ENCODE measurements at regions not wholly inside any gene's neighbourhood (a gene's known extent, or its start where the extent isn't known, plus 50 kb on each side); places are given as distances from the start of the nearest gene placed in this dataset.
"Not testable (repeated sequence)": the region's sequence is repeated elsewhere in the genome, so short reads cannot be mapped to it uniquely, and the experiment has no call there.

DNA sequence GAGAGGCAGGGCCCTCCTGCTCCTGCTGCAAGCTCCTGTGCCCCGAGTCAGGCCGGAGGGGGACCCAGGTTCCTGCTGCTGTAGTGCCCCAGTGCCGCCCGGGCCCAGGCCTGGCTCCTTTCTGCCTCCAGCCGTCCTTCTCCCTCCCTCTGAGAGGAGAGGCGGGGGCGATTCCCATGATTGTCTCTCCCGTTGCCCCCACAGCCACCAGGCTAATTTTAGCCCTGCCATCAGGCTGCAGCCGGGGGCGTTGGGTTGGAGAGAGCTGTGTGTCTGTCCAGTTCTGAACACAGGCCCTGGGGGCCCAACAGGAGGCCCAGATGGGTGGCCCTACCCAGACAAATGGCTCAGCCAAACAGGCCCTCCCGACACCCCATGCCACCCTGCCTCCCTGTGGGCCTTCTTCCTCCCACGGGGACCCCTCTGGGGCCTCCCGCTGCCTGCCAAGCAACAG, 214.8 kb downstream of the TBC1D2B start:
- no peak for DNase-seq (ENCODE audit: low read depth)

DNA sequence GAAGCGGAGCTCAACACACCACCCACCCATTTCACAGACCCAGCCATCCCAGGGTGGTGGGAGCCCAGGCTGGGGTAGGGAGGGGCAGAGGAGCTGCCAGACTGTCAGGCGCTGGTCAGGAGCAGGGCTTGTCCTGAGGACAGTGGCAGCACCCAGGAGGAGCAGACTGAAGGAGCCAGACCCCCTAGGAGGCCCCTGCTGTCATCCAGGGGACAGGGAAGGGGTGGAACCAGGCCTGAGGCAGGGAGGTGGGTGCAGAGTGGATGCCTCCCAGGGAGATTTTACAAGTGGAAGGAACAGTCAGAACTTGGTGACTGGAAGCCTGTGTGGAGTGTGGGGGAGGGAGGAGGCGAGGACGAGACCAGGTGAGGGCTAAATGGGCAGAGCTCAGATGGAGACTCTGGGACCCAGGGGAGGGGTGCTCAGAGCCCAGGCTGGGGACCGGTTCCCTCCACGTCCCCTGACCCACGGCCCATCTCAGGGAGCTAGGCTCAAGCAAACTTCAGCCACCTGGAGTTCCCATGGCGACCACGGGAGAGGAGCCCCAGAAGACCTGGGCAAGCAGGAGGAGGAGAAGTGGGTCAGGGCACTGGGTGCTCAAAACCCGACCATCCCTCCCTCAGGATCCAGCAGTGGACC, 215.4 kb downstream of the TBC1D2B start:
- DNase-seq (ENCODE audit: low read depth) = not testable (repeated sequence)

DNA sequence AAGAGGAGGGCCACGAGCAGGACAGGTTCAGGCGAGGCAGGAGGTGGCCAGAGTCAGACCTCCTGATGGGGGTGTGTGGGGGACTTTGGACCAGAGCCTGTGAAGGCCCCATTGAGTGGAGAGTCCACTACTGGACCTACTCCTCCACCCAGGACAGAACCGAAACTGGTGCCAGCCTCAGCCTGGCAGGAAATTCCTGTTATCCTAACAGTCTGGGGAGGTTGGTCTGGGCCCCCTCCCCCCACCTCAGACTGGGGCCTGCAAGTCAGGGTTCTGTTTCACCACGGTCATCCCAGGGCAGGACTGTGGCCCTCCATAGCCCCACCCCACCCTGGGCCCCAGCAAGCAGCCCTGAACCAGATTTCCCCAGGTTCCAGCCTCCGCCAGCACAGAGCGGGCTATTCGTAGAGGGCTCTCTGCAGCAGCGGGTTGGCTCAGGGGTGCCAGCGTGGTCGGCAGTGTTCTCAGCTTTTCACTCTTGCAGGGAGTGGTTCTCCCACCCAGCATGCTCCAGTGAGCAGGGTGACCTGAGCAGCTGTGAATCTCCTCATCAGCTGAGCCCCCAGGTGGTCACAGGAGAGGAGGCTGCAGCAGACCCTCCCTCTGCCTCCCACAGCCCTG, 217.3 kb downstream of the TBC1D2B start:
- DNase-seq (ENCODE audit: low read depth) = no peak

DNA sequence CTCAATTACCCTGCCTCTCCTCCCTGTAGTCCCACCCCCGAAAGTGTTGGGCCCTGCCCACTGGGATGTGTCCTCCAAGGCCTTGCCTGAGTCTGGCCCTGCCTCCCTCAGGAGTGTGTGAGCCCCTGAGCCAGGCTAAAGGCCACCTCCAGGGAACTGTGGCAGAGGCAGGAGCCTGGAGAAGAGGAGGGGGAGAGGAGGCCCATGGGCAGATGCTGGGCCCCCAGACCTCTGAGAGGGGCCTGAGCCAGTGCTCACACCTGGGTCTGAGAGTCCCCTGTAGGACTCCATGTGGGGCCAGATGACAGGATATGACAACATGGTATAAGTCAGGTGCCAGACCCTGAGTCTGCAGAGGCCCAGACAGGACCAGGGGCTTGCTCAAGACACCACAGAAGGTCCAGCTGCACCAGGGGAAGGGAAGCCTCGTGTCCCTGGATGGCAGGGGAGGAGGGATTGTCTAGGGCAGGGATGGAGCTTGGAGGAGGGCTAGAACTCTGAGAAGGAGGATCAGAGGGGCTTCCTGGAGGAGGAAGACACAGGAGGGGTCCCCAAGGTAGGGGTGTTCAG, 217.9 kb downstream of the TBC1D2B start:
- no peak for DNase-seq (ENCODE audit: low read depth)

DNA sequence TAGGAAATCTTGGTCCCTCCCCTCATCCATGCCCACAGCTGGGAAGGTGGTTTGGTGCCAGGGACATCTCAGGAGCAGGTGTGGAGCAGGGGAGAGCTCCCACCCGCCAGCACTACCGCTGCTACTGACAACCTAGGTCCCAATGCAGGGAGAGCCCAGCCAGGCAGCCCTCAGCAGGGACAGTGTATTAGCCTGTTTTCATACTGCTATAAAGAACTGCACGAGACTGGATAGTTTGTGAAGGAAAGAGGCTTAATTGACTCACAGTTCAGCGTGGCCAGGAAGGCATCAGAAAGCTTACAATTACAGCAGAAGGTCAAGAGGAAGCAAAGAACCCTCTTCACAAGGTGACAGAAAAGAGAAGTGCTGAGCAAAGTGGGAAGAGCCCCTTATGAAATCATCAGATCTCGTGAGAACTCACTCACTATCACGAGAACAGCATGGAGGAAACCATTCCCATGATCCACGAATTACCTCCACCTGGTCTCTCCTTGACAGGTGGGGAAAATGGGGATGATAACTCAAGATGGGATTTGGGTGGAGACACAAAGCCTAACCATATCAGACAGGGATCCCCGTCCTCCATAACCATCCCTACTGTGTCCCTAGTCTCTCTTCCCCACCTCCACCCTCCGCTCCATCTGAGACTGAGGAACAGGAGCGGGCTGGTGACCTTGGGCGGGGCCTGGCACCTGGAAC, 218.6 kb downstream of the TBC1D2B start:
- DNase-seq (ENCODE audit: low read depth) = no peak

DNA sequence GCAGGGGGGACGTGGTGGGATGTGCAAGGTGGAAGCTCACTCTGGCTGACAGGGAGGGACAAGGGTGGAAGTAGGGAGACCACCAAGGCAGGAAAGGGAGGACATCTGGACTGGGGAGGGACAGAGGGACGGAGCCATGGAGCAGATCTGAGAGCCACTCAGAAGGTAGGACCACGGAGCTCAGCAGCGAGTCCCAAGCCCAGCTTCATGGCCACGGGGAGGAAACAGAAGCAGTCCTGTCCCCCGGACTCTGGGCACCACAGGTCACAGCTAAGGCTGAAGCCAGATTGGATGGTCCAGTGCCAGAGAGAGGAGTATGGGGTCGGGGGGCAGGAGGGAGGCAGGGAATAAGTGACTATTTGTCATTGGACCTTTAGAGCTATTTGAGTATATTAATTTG, 220.1 kb downstream of the TBC1D2B start:
- no peak for DNase-seq (ENCODE audit: low read depth)

DNA sequence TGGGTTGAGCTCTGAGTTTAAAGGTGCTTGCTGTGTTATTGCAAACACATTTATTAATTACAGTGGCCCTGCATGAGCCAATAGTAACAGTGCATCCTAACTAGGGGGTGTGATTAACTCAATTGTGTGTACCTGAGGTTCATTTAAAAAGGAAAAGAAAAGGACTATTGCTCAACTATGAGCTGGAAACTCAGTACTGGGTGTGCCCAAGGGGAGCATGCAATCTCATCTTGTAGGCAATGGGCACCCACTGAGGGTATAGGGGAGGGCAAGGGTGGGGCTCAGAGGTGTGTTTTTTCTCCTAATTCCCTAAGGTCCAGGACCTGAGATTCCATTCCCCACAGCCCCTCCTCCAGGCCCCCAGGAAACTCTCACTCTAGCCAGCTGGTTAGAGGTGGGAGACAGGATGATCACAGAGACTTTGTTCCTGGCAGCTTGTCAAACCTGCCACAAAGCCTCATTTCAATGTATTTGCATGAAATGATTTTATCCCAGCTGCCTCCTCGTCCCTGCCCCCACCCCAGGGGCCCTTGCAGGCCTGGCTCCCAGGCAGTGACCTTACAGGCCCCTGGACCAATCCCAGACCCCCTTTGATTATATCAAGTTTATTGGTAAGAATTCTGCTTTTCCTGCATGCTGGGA, 220.7 kb downstream of the TBC1D2B start:
- no peak for DNase-seq (ENCODE audit: low read depth)

DNA sequence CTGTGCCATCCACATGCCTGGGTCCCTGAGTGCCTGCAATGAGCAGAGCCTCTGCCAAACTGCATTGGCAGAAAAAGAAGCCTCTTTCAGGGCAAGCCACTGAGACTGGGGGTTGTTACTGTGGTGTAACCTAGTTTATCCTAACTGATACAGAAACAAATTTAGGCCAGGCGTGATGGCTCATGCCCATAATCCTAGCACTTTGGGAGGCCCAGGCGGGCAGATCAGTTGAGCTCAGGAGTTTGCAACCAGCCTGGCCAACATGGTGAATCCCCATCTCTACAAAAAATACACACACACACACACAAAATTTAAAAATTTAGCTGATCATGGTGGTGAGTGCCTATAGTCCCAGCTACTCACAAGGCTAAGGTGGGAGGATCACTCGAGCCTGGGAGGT, 221.6 kb downstream of the TBC1D2B start:
- DNase-seq (ENCODE audit: low read depth) = no peak

DNA sequence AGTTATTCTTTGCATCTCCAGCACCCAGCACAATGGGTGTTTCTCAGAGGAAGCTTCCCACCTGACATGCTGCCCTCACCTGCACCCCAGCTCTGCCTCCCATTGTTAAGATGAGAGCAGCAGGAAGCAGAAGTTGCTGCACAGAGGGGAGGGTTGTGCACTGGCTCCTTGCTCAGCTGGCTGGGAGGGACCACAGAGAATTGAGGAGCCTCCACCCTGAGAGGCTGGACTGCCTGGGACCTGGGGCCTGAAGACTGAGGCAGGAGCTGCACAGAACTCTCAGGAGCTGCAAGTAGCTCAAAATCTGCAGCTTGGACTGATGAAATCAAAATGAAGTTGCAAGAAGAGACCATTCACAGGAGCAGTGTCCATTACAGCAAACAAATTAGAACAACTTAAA, 222.3 kb upstream of the LINGO1 start:
- DNase-seq (ENCODE audit: low read depth) = no peak

DNA sequence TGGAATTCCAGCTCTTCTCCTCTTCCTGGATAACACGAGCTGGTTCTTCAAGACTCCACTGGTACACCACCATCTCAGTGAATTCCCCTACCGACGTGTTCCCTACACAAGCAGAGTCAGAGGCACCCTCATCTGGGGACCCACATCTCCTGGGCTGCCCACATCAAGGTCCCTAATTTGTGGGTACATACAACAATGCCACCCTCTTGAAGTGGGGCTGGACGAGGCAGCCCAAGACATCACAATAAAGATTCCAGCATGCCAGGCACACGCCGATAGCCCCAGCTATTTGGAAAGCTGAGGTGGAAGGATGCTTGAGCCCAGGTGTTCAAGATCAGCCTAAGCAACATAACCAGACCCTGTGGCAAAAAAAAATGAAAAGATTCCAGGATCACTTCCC, 221.2 kb upstream of the LINGO1 start:
- DNase-seq (ENCODE audit: low read depth) = no peak

DNA sequence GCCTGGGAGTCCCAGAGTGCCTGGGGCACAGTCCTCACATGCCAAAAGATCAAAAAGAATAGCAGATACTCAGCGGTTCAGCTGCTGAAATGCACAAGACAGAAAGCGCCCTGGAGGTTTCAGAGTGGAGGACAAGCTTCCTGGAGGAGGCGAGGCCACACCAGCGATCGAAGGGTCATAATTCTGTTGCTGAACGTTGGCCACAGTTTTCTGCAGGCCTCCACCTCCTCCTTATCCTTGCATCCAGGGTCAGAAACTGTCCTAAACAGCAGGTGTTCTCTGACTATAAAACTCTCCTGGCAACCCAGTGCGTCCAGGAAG, 220.3 kb upstream of the LINGO1 start:
- no peak for DNase-seq (ENCODE audit: low read depth)

DNA sequence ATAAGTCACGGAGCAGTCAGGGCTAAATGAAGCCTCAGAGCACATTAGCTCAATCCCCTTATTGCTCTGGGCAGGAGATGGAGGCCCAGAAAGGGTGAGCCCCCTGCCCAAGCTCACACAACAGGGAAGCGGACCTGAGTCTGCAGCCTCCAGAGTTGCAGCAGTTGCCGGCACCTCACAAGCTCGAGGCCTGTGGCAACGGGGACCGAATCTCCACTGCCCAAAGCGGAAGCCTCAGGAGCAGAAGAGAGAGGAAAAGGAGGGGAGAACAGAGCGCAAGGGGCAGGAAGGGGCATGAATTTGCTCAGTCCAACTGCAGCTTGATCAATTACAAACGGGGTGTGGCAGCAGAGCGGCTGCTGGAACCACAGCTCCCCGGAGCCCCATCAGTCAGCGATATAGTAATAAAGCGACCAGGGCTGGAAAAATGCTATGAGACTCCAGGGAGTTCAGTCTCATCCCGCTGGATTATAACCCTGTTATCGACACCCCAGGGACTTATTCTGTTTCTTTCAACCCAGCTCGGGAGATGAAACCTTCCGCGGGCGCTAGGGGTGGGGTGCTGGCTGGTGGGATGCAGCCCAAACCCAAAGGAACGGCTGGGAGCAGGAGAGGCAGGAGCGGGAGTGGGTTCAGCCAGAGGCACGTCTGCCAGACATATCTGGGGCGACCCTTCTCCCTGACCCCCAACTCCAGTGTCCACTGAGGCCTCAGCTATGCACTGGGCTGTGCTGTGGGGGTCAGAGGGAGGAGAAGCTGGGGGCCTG, 219.7 kb upstream of the LINGO1 start:
- DNase-seq (ENCODE audit: low read depth) = no peak

DNA sequence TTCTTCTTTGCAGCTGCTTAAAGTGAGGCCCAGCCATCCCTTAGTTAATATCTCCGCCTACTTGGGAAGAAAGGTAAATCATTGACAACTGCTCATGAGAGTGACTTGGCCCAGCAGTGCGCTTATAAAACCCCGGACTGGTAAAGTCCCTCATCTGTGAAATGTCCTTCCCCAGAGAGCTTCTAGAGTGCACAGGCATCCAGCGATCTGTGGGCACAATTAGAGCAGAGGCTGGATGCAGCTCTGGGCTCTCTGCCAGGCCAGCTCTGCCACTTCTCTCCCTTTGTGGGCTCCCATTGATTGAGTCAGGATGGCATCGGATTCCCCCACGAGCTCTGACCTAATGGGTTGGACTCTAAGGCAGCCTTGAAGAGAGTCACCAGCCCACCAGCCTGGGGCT, 219.0 kb upstream of the LINGO1 start:
- DNase-seq (ENCODE audit: low read depth) = no peak

DNA sequence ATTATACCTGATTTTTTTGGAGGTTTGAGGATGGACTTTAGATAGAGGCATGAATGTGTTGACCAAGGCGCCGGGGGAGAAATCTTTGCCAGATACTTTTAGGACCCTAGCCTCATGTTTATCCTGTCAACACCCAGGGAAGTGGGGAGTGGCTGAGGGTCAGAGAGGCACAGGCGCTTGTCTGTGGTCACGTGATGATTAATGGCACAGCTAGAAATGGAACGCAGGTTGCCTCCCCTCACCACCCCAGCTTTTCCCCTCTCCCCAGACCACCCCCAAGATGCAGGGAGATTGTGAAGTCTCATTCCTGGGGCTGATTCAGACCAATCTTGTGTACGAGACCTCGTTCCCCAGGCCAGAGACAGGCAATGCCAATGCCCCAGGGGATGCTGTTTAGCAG, 218.4 kb upstream of the LINGO1 start:
- DNase-seq (ENCODE audit: low read depth) = no peak

DNA sequence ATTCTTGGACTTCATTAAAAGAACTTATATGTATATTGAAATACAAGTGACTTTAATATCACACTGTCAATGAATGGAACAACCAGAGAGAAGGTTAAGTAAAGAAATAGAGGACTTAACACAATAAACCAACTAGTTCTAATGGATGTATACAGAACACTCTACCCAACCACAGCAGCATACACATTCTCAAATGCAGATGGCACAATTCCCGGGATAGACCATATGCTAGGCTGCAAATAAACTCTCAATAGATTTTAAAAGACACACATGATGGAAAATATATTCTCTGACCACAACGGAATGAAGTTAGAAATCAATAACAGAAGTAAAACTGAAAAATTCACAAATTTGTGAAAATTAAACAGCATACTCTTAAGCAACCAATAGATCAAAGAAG, 214.3 kb upstream of the LINGO1 start:
- DNase-seq (ENCODE audit: low read depth) = no peak

DNA sequence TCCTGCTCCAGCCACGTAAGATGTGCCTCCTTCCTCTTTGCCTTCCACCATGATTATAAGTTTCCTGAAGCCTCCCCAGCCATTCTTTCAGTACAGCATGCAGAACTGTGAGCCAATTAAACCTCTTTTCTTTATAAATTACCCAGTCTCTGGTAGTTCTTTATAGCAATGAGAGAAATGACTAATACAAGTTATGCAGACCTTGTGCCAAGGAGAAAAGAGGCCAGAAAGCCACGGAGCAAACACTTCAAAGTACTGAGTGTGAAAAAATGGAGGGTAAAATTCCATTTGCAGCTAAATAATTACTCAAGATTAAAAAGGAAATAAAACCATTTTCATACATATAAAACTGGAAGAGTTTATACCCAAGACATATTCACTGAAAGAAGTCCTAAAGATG, 213.6 kb upstream of the LINGO1 start:
- no peak for DNase-seq (ENCODE audit: low read depth)

DNA sequence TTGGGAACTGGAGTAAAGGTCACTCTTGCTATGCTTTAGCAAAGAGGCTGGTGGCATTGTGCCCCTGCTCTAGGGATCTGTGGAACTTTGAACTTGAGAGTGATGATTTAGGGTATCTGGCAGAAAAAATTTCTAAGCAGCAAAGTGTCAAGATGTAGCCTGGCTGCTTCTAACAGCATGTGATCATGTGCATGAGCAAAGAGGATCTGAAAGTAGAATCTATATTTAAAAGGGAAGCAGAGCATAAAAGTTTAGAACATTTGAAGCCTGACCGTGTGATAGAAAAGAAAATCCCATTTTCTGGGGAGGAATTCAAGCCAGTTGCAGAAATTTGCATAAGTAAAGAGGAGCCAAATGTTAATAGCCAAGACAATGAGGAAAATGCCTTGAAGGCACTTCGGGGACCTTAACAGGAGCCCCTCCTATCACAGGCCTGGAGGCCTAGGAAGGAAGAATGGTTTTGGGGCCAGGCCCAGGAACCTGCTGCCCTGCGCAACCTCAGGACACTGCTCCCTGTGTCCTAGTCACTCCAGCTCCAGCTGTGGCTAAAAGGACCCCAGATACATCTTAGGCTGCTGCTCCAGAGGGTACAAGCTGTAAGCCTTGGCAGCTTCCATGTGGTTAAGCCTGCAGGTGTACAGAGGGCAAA, 212.2 kb upstream of the LINGO1 start:
- DNase-seq (ENCODE audit: low read depth) = no peak

DNA sequence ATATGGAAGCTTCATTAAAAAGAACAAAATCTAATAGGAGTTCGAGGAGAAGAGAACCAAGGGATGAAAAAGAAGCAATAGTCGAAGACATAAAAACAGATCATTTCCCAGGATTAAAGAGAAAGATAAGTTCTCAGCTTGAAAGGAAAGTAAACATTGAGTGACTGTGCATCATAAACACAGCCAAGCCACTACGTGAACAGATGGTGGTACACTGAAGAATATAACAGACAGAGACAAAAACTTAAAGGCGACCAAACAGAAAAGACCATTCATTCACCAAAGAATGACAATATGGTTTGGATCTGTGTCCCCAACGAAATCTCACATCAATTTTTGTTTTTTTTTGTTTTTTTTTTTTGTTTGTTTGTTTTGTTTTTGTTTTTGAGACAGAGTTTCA, 210.8 kb upstream of the LINGO1 start:
- no peak for DNase-seq (ENCODE audit: low read depth)

DNA sequence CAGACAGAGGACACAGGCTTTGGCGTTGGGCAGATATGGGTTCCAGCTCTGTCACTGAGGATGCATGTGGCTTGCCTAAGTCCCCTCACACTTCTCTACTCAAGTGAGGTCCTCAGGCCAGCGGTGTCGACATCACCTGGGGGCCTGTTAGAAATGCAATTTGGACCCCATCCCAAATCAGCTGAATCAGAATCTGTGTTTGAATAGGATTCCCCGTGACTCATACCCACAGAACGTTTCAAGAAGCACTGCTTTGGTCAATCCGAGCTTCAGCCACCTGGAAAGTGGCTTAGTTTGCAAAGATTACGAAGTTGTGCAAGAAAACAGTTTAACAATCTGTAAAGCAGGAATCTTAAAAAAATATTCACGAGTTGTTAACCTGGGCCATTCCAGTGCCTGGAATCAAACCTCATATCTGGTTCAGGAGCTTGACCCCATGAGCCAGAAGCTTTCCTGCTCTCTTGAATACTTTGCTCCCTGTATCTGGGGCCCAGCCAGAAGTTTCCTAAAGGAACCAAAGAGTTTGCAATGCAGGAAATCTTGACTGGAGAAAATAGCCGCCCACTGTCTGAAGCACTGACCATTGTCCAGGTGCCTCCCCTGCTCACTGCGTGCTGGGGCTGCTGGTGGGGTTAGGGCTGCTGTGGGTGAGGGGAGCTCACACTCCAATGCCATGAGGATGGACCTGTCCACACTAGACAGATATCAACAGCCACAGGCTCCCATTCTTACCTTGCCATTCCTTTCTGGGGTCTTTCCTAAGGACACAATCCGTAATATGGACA, 208.5 kb upstream of the LINGO1 start:
- no peak for DNase-seq (ENCODE audit: low read depth)

DNA sequence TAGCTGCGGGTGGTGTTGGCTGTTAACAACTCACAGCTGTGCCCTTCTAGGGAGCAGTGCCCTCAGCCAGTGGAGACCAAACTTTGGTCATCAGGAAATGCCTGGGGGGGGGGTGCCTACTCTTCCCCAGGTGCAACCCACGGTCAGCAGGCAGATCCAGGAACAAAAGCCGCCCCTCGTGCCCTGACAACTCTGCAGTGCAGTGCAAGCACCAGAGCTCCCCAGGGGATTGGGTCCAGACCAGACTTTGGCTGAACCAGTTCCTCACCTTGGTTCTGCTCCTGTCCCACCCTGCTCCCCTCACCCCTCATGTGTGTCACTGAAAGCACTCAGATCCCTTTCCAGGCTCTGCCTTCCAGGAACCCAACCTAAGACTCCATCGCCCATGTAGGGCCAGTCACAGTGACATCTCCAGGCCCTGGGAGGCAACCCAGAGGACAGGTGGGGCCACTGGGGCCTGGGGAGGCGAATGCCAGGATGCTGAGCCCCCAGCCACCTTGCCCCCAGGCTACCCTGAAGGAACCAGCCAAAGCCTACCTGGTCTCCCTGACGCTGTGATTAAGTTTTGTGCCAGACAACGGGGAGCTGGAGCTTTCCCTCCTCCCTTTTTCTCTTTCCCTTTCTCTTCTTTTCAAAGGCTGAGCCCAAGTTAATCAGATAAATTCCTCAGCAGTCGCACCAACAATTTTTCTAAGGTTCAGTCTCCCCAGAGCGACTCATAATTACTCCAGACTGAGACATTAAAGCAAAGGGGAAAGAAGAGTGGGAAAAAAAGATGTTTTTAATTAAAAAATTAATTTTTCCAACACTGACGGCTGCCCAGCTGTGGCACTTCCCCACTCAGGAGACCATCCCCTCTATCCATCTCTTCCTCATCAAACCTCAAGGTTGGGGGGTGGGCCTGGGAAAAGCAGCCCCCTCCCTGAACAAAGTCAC, 207.5 kb upstream of the LINGO1 start:
- no peak for DNase-seq (ENCODE audit: low read depth)

Measured in activated T-helper 9 cell treated with anti-CD3 and anti-CD28 coated beads, Interleukin-2, amount 50 U/mL, for 16 hours (primary cell).